IMR-90 (cell line): ENCODE measurements at regions not wholly inside any gene's neighbourhood (a gene's known extent, or its start where the extent isn't known, plus 50 kb on each side); places are given as distances from the start of the nearest gene placed in this dataset.

Source experiments
- ATAC-seq: fragments of 200-7000 bp; cut with Tn5 transposase; 2 replicates; pipeline ENCODE4 v1.9.1; 2020; ENCODE audit warnings: low read depth, mild to moderate bottlenecking, moderate library complexity
- BruUV-seq: library from RNA; stranded (reverse); fragments of 400-500 nt; replicated peaks from 2 replicates; lab custom pipeline; 2021; lab: Mats Ljungman, UMichigan
- CTCF ChIA-PET: fragments of 300-600 bp; formaldehyde crosslinking; extraction: SDS; loops from one replicate; lab custom pipeline; 2021; ENCODE audit warnings: antibody characterized with exemption; lab: Yijun Ruan, JAX
- POLR2A ChIA-PET: fragments of 300-600 bp; sonication (Branson Sonifier 250); formaldehyde crosslinking; loops from one replicate; lab custom pipeline; 2022; ENCODE audit warnings: antibody characterized with exemption; ENCODE audit not compliant: unreplicated experiment; lab: Charles Lee
- DNase-seq: peaks from one replicate; pipeline ENCODE4 v3.0.0; 2013
- H2AFZ ChIP-seq: replicated peaks from 2 replicates; pipeline ENCODE3; 2013; ENCODE audit warnings: low read length, mild to moderate bottlenecking; ENCODE audit not compliant: poor library complexity
- H2AK5ac ChIP-seq: 2 replicates; pipeline ENCODE4 v1.6.1; 2013; ENCODE audit warnings: low read depth, low read length, inconsistent platforms
- H2AK9ac ChIP-seq: replicated peaks from 2 replicates; pipeline ENCODE3; 2013; ENCODE audit warnings: mild to moderate bottlenecking, low read depth, low read length, moderate library complexity; ENCODE audit not compliant: poor library complexity
- H2BK120ac ChIP-seq: 2 replicates; pipeline ENCODE4 v1.6.1; 2013; ENCODE audit warnings: low read depth, low read length, inconsistent platforms
- H2BK15ac ChIP-seq: 3 replicates; pipeline ENCODE4 v1.6.1; 2013; ENCODE audit warnings: low read depth, low read length, inconsistent platforms
- H2BK20ac ChIP-seq: 2 replicates; pipeline ENCODE4 v1.6.1; 2013; ENCODE audit warnings: low read depth, mild to moderate bottlenecking, inconsistent platforms, low read length, moderate library complexity
- H2BK5ac ChIP-seq: 2 replicates; pipeline ENCODE4 v1.6.1; 2013; ENCODE audit warnings: mild to moderate bottlenecking, low read depth, low read length, inconsistent platforms; ENCODE audit not compliant: poor library complexity, severe bottlenecking
- H3K14ac ChIP-seq: replicated peaks from 2 replicates; pipeline ENCODE4 v1.6.1; 2013; ENCODE audit warnings: low read depth, low read length, inconsistent platforms
- H3K18ac ChIP-seq: 2 replicates; pipeline ENCODE4 v1.6.1; 2013; ENCODE audit warnings: low read depth, low read length, control low read depth
- H3K23ac ChIP-seq: 2 replicates; pipeline ENCODE4 v1.6.1; 2013; ENCODE audit warnings: low read depth, low read length, inconsistent platforms
- H3K27ac ChIP-seq: 2 replicates; pipeline ENCODE4 v1.5.1; 2013; ENCODE audit warnings: mild to moderate bottlenecking, control low read depth, low read length; ENCODE audit not compliant: insufficient read depth
- H3K27me3 ChIP-seq: 2 replicates; pipeline ENCODE4 v1.6.1; 2013; ENCODE audit warnings: low read length; ENCODE audit not compliant: control insufficient read depth, insufficient read depth
- H3K36me3 ChIP-seq: 2 replicates; pipeline ENCODE4 v1.6.1; 2013; ENCODE audit warnings: low read length, mixed read lengths; ENCODE audit not compliant: control insufficient read depth, insufficient read depth
- H3K4ac ChIP-seq: 2 replicates; pipeline ENCODE4 v1.6.1; 2013; ENCODE audit warnings: low read depth, low read length, inconsistent platforms
- H3K4me1 ChIP-seq: 2 replicates; pipeline ENCODE4 v1.6.1; 2013; ENCODE audit warnings: low read length, mixed read lengths; ENCODE audit not compliant: control insufficient read depth, insufficient read depth
- H3K4me2 ChIP-seq: 2 replicates; pipeline ENCODE4 v1.6.1; 2013; ENCODE audit warnings: low read depth, mild to moderate bottlenecking, control low read depth, low read length, moderate library complexity
- H3K4me3 ChIP-seq: 2 replicates; pipeline ENCODE4 v1.5.1; 2013; ENCODE audit warnings: low read depth, mild to moderate bottlenecking, control low read depth, low read length, moderate library complexity; ENCODE audit not compliant: insufficient read depth
- H3K56ac ChIP-seq: 2 replicates; pipeline ENCODE4 v1.6.1; 2013; ENCODE audit warnings: low read length, inconsistent platforms; ENCODE audit not compliant: insufficient read depth; ENCODE audit errors: extremely low read depth
- H3K79me1 ChIP-seq, 2 experiments: 2 replicates each; pipeline ENCODE4 v1.6.1; 2013; ENCODE audit warnings: low read length in 2 of 2, inconsistent platforms in 1 of 2, low read depth in 1 of 2
- H3K9ac ChIP-seq: 2 replicates; pipeline ENCODE4 v1.6.1; 2013; ENCODE audit warnings: low read depth, low read length, control low read depth
- H3K9me1 ChIP-seq: 2 replicates; pipeline ENCODE4 v1.6.1; 2013; ENCODE audit warnings: low read length, inconsistent platforms; ENCODE audit not compliant: insufficient read depth
- H3K9me3 ChIP-seq: 2 replicates; pipeline ENCODE4 v1.6.1; 2013; ENCODE audit warnings: low read length; ENCODE audit not compliant: control insufficient read depth, insufficient read depth
- H4K20me1 ChIP-seq: 2 replicates; pipeline ENCODE4 v1.6.1; 2013; ENCODE audit warnings: low read length, inconsistent platforms; ENCODE audit not compliant: insufficient read depth
- H4K5ac ChIP-seq: 2 replicates; pipeline ENCODE4 v1.6.1; 2013; ENCODE audit warnings: mild to moderate bottlenecking, low read depth, low read length, control low read depth
- H4K8ac ChIP-seq, 2 experiments: 2 replicates each; pipeline ENCODE4 v1.6.1; 2013; ENCODE audit warnings: low read depth in 2 of 2, low read length in 2 of 2, control low read depth in 1 of 2, inconsistent platforms in 1 of 2
- H4K91ac ChIP-seq: 2 replicates; pipeline ENCODE4 v1.6.1; 2013; ENCODE audit warnings: low read depth, low read length, inconsistent platforms; ENCODE audit not compliant: insufficient read depth
- FOS ChIP-seq: fragments of 150-350 bp; IDR thresholded peaks from 2 replicates; pipeline ENCODE4 v1.6.1; 2016; ENCODE audit warnings: low read depth, low read length
- NFE2L2 ChIP-seq: fragments of 150-350 bp; IDR thresholded peaks from 2 replicates; pipeline ENCODE4 v1.6.1; 2016; ENCODE audit warnings: low read depth, mild to moderate bottlenecking, low read length
- POLR2A ChIP-seq: IDR thresholded peaks from 2 replicates; pipeline ENCODE4 v1.6.1; 2012; ENCODE audit warnings: mild to moderate bottlenecking, low read depth, low read length
- RFX5 ChIP-seq: IDR thresholded peaks from 2 replicates; pipeline ENCODE4 v1.8.0; 2012; ENCODE audit warnings: low read depth, mild to moderate bottlenecking, low read length, moderate library complexity
- SMC3 ChIP-seq: fragments of 150-350 bp; IDR thresholded peaks from 2 replicates; pipeline ENCODE4 v1.6.1; 2016; ENCODE audit warnings: low read depth, mild to moderate bottlenecking, antibody characterized with exemption, low read length, moderate library complexity
- WGBS, 2 experiments: methylation state at CpG; one replicate each; pipeline versions ENCODE4 v1.1.5 to v1.1.7; 2013; ENCODE audit warnings: missing lambda C conversion rate in 2 of 2; ENCODE audit not compliant: insufficient read length in 1 of 2; ENCODE audit errors: extremely low coverage in 2 of 2; 5-methylcytosine and 5-hydroxymethylcytosine counted together
- dilution Hi-C: fragments of 300-500 bp; cut with HindIII; formaldehyde crosslinking; loops from one replicate; pipeline ENCODE4 v1.14.3; 2018; ENCODE audit warnings: low sequenced_read_pairs; ENCODE audit not compliant: unreplicated experiment
- in situ Hi-C: fragments of 300-500 bp; cut with MboI; formaldehyde crosslinking; loops from 3 replicates; pipeline ENCODE4 v1.14.3; 2019; ENCODE audit warnings: low sequenced_read_pairs, inconsistent platforms, mixed read lengths
- intact Hi-C: fragments of 100-400 bp; cut with micrococcal nuclease; formaldehyde crosslinking; loops from 2 replicates; pipeline ENCODE4 v1.10.0; 2022

DNA sequence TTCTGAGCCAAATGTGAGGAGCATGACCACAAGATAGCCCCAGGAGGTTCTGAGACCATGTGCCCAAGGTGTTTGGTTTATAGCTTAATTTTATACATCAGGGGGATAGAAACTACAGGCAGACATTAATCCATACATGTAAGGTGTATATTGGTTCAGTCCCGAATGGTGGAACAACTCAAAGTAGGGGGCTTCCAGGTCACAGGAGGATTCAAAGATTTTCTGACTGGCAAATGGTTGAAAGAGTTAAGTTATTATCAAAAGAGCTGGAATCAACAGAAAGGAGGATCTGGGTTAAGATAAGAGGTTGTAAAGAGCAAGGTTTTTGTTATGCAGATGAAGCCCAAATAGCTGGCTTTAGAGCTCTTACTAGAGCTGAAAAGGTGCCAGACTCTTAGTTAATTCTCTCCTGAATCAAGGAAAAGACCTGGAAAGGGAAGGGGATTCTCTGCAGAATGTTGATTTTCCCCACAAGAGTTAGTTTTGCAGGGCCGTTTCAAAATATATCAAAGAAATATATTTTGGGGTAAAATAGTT is 640.0 kb downstream of the IPMK start:
- H2AK5ac ChIP-seq = no peak overlapping the region
- no peak overlapping the region for H2BK20ac ChIP-seq
- no peaks in the 10 kb centered on the region for H3K36me3 ChIP-seq
- no CpG with 5 or more reads among the region's 2 CpGs for WGBS, 2 experiments
- no peak overlapping the region for H3K14ac ChIP-seq
- H3K9me1 ChIP-seq = no peaks in the 10 kb centered on the region
- no peaks in the 10 kb centered on the region for H3K27me3 ChIP-seq
- no peaks in the 10 kb centered on the region for H3K79me1 ChIP-seq
- DNase-seq (no peak), ATAC-seq (no peak)
- H2AK9ac ChIP-seq = no peak overlapping the region
- H3K9me3 ChIP-seq = no peaks in the 10 kb centered on the region
- H3K4me1 ChIP-seq = no peaks in the 10 kb centered on the region
- in situ Hi-C loops = no loop called here
- no peak overlapping the region for H4K91ac ChIP-seq
- dilution Hi-C loops = no loop called here
- H4K20me1 ChIP-seq = no peaks in the 10 kb centered on the region
- TF ChIP-seq NFE2L2 = no peak
- TF ChIP-seq RFX5 = no peak
- TF ChIP-seq SMC3 = no peak
- no peak for TF ChIP-seq FOS
- TF ChIP-seq POLR2A = no peak
- H2BK15ac ChIP-seq = no peak overlapping the region
- H4K5ac ChIP-seq = no peak overlapping the region
- H3K27ac ChIP-seq = no peak overlapping the region
- no peak overlapping the region for H3K9ac ChIP-seq
- no peak overlapping the region for H3K56ac ChIP-seq
- no peak overlapping the region for H2AFZ ChIP-seq
- intact Hi-C loops = no loop called here
- BruUV-seq = no TSS peak
- ChIA-PET POLR2A (no interaction called here), CTCF (no interaction called here)
- H3K4me3 ChIP-seq = no peak overlapping the region
- H4K8ac ChIP-seq = no peak overlapping the region
- H2BK120ac ChIP-seq = no peak overlapping the region
- H3K23ac ChIP-seq = no peak overlapping the region
- H3K4me2 ChIP-seq = no peak overlapping the region
- H3K4ac ChIP-seq = no peak overlapping the region
- no peak overlapping the region for H2BK5ac ChIP-seq
- no peak overlapping the region for H3K18ac ChIP-seq
